Stimulated activated CD4-positive, alpha-beta T cell treated with anti-CD3 and anti-CD28 coated beads, Interleukin-4, amount 100 ng/mL, for 48 hours (primary cell): ENCODE measurements at regions not wholly inside any gene's neighbourhood (a gene's known extent, or its start where the extent isn't known, plus 50 kb on each side); places are given as distances from the start of the nearest gene placed in this dataset.

Experiments used
- DNase-seq, 2 donors: peaks; one replicate each; pipeline ENCODE4 v3.0.0-alpha.2; 2020; ENCODE audit warnings: low read depth in 2 of 2

DNA sequence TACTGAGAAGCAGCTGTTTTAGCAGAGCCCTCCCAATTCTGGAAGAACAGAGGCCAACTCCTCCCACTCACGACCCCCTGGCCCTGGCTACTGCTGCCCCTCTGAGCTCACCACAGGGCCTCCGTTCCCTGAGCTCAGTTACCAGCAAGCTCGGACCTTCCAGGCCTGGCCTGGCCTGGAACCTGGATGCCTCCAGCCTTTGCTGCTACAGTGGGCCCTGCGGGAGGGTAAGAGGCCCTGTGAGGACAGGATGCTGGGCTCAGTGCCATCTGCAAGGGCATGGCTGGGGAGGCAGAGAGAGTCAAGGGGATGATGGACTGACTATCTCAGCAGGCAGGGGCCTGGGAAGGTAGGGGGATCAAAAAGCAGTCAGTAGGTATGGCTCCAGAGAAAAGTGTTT lies 209.9 kb upstream of the NCAM1 start:
- DNase-seq: no peak

DNA sequence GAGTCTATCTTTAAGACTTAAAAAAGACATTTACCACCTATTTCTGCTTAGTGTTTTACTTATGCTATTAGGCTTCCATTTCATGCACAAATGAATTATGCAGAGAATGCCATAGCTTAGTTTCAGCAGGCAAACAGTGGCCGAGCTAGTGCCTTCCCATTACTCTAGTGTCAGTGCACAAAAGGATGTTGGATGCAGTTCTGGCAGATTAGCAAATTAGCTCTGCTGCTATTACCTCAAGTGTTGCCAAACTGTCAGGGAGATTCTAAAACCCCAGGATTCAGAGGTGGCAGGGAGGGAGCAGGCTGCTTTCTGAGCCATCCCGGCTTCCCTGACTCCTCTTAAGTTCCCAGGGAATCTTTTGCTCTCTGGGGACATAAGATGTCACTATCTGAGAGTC lies 209.4 kb upstream of the NCAM1 start:
- no peak for DNase-seq

DNA sequence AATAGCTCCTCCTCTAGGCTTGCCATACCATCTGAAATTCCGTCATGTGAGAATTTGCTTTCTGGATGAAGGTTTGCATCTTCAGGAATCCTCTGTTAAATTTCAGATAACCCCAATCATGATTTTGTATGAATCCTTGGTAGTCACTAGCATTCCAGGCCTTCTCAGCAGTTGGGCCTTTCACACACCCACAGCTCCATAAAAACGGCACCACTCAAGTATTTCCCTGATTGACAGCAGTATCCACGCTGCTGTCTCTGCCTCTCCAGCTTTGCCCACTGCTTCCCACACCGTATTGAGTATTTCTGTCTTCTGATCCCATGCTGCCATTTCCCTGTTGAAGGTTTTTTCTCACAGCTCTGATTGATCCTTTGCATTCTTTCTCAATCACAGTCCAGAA lies 208.7 kb upstream of the NCAM1 start:
- no peak for DNase-seq

DNA sequence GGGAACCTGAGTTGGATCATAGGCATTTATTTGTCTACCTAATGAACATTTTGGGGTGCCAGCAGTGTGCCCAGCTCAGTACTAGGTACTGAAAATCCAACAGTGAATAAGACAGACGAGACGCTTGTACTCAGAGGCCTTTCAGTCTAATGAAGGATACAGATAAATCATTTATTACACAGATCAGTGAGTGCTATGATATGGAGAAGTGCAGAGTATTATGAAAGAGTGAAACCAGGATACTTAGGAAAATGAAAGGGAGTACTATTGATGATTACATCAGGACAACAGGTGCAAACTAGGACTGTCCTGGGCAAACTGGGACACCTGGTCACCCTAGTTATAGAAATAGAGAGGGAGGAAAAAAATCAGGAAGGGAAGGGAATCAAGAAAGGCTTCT lies 207.5 kb upstream of the NCAM1 start:
- no peak for DNase-seq

DNA sequence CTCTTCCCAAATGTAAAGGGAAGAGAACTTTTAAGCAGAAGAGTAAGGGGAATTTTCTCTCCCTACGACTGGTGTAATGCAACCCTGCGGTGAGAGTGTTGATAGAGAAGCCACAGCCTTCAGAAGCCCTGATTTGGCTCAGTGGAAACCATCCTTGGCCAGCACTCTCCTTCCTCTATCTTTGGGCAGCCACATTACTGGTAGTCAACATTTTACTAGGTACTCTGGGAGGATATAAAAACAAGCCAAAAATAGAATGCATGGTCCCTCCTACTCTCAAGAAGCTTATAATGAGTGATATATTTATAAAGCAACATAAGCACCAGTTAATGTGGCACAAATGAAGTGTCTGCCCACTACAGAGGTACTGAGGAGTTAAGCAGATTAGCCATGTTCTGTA lies 201.8 kb upstream of the NCAM1 start:
- no peak for DNase-seq

DNA sequence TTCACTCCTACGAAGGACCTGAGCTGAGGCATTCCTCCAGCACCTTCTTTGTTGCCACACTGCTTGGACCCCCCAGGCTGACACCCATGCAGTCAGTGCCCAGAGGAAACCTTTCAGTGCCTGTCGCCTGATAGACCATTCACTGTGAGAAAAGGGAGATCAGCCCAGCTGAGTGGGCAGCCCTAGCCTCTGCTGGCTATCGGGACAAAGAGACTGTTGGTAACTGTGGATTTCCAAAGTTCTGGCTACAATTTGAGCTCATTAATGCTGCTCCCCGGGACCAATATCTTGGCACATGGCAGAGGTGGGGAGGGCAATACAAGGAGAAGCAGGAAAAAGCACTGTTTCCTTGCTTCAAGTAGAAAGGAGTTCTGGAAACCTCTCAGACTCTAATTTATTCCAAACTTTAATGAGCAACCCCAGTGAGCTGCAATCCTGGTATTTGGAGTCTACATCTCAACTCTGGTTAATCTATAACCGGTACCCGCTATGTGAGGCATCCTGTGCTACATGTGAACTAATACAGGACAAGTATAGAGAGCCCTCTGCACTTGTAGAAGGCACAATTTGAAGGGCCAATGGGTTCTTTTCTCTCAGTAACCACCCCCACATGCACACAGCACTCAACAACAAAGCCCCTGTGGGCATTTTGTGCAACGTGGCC lies 200.7 kb upstream of the NCAM1 start:
- DNase-seq: no peak

DNA sequence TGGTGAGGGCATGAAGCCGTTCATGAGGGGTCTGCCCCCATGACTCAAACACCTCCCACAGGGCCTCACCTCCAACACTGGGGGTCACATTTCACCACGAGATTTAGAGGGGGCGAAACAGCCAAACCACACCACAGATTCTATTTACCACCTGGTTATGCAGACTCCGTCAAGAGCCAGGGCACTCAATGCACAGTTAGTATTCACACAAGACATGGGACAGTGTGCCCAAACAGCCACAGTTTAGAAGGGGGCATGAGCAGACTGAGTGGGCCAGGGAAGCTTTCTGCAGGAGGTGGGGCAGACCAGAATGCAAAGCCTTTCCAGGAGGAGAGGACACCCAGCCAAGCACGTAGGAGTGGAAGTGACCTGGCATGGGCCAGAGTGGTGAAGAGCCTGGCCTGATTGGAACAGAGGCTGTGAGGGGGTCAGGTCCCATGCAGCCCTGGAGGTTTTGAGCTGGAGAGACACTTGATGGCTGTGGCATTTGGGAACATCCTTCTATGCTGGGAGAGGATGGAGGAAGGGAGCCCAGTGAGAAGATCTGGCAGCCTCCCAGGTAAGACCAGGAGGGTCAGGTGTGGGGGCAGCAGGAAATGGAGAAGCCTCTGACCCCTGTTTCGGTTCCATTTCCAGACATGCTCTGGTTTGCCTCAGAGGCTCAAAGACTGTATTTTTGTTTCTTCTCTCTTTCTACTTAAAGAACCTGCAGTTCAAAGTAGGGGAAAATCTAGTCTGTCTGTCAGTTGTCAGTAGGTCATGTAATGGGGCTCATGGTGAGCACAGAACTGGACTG lies 199.1 kb upstream of the NCAM1 start:
- no peak for DNase-seq

DNA sequence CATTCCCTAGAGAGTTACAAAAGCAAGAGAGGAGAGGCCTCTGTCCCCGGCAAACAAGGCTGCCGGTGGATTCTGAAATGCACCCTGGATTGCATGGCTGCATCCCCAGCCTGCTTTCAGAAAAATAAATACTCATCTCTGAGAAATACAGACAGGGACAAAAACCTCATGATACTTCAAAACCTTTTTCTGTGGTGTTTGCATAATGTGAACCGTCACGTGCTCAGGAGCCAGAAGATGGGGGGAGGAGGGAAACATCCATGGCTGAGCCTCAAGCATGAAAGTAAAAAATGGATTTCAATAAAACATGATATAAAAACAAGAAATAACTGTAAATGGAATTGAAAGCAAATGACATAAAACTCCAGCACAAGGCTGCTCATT lies 198.5 kb upstream of the NCAM1 start:
- DNase-seq: no peak

DNA sequence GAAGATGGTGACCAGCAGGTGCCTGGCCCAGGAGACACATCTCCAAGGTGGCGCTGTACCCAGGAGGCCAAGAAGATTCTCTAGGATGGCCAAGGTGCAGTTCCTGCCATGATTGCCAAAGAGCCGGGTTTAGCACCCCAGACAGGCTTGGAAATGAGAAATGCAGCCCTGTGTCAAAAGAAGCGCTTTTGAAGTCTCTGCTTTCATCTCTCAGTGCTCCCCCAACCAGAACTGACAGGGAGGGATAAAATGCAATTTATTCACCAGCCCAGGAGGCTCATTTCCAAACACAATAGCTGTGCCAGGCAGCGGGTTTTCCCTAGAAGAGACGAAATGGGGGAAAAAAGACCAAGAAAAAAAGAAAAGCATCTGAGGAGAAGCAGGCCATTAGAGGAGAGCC lies 195.9 kb upstream of the NCAM1 start:
- DNase-seq: no peak

DNA sequence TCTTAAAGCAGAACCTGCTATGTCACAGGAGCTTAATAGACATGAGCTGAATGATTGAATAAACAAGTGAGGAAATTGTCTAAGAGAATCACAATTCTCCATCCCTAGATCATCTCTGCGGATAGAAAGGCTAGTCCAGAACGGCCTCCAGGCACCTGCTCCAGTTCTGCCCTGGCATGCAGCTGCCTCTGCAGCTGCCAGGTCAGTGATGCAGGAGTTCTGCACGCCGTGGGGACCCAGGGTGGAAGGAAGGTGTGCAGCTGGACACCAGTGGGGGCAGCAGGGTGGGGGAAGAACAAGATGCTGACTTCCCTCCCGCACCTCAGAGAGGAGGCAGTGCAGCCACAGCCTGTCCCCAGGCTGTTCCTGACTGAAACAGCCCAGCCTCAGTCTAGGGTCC lies 192.1 kb upstream of the NCAM1 start:
- DNase-seq: no peak

DNA sequence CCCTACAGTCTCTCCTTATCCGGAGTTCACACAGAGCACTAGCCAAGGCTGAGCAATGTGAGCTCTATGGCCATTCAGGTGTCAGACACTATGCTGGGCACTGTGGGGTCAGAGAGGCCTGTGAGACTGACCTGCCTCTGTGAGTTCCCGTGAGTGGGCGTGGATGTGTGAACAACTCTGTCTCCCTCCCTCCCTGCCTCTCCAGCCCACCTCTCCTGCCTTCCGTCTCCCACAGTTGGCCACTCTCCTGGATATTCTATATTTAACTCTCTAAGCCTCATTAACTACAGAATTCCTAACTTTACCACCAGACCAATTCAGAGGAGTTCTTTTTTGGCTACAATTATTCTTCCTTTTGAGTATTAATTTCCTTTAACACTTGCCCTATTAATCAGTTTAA lies 191.6 kb upstream of the NCAM1 start:
- DNase-seq: no peak

DNA sequence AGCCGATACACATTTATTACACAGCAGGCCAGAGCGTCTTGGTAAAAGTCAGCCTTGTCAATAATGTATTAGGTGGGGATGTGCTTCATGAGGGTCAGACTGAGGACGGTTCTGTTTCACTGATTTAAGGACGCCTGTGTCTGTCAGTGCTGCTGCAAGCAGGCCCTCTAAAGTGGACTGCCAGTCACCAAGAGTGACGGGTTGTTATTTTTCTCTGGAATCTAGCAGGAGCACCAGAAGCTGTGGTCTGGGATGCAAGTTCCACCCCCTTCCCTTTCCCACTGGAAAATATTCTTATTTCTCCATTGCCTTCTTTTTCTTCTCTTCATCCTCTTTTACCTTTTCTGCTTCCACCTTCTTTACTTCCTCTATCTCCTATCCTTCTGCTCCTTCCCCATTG lies 191.2 kb upstream of the NCAM1 start:
- DNase-seq: no peak

DNA sequence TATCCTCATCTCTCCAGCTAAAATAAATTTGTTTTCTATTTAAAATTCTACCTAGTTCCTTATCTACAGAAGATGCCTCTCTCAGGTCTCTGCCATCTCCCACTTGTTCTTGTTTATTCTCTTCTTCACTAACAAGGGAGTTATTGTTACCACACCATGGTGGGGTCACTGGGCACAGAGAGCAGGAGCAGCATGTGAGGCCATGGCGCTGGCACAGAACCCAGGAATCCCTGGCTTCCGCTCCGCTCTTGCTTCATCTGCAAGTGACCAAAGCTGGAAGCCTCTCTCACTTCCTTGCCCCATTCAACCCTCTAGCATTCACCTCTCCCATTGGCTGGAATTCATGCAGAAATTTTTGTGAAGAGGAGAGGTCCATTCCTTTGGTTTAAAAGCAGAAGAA lies 190.7 kb upstream of the NCAM1 start:
- no peak for DNase-seq

DNA sequence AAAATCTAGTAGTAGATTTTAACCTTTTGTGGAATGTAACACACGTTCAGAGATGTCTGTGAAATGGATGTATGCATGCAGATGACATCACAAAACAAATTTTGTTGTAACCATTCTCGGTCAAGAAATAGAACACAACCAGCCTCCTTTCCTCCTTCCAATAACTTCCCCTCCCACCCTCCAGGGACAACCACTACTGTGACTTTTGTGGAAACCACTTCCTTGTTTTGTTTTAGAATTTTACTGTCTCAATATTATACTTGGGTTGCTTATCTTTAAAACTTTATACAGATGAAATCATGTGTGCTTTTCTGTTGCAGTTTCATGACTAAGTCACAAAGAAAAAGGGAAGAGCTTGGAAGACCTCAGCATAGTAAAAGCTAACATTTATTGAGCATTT lies 189.4 kb upstream of the NCAM1 start:
- DNase-seq: no peak

DNA sequence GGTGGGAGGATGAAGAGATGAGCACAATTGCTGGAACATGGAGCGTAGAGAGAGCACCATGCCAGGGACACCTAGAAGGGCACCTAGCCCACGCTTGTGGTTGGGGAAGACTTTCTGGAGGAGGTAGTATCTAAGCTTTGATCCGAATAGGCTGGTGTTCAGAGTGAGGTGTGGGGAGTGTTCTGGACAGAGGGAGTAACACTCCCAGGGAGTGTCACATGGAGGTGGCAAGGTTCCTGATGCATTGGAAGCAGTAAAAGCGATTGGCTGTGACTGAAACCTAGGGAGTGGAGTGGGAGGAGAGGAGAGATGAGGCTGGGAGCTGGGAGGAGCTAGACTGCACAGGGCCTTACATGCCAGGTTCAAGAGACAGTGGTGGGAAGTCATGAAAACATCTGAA lies 188.0 kb upstream of the NCAM1 start:
- no peak for DNase-seq

DNA sequence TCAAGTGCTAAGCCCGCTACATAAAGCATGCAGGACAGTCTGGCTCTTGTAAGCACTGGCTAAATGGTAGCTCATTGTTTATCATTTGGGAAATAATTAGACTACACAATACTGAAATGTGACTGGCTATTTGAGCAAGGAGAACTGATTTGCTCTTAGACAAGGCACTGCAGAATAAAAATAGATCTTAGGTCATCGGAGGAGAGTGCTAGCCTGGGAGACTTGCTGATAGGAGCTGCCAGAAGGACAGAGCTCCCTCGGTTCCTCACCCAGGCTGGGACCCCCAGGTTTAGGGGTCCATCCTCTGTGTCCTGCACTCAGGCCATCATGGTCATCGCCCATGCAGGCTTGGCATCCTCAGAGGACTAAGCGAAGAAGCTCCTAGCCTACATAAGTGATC lies 184.4 kb upstream of the NCAM1 start:
- DNase-seq: no peak

DNA sequence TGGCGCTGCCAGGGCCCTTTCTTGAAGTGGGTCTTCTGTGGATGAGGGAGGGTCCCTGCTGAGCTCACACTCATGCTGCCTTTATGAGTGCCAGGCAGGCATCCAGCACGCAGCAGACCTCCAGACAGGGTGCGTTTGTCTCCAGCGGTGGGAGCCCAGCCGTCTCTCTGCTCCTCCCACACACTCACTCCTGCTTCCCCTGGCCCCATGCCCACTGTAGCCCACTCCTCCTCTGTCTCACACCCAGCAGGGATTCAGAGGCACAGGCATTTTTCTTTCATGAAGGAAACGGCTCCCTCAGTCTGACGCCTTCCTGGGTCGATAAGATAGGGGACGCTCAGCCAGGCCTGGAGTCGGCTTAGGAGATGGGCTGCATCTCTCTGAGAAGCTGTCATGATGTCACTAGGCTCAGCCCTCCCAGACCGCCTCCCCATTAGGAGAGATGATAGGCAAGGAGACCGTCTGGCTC lies 183.9 kb upstream of the NCAM1 start:
- no peak for DNase-seq

DNA sequence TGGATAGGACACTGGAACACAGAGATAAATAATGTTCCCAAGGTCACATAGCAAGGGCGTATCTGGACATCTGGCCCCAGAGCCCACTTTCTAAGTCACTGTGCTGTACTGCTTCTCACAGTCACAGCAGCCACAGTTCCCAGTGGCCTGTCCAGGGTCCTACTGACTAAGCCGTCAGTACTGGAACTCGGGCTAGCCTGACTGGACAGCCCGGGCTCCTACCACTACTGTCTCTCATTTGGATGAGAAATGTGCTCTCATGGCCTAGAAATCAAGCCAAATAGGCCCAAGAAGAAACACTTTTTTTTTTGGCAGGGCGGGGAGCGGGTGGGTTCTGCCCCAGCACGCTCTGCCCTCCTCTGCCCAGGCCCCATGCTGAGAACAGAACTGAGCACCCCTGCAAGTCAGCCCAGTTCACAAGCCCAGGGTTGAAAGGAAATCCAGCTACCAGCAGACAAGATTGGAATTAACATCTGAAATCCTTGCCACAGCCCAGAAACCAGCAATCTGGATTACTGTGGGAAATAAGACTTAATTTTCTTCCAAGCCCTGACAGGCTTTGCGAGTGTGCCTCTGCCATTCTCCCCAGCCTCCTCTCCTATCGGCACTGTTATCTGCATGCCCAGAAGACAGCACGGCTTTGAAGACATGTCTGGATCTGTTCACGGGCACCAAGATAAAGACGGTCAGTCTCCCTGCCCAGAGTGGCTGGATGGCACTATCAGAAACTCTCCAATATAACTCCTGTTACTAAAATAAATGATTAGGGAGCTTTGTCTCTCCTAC lies 182.9 kb upstream of the NCAM1 start:
- no peak for DNase-seq

DNA sequence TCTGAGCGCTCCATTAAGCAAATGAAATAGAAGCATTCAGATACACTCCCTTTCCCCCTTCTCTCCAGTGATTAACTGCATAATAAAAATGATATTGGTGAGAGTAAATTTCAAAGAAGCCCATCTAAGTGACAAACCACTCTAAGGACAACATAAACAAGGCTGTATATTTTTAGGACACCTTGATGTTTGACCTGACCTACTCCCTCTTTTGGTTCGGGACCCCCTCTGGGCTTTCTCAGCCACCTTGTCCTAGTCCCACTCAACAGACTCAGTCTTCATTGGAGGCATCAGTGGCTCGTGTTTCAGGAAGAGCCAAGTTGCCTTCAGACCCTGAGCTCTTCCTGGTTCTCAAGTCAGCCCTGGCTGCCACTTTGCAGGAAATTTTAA lies 182.3 kb upstream of the NCAM1 start:
- no peak for DNase-seq

DNA sequence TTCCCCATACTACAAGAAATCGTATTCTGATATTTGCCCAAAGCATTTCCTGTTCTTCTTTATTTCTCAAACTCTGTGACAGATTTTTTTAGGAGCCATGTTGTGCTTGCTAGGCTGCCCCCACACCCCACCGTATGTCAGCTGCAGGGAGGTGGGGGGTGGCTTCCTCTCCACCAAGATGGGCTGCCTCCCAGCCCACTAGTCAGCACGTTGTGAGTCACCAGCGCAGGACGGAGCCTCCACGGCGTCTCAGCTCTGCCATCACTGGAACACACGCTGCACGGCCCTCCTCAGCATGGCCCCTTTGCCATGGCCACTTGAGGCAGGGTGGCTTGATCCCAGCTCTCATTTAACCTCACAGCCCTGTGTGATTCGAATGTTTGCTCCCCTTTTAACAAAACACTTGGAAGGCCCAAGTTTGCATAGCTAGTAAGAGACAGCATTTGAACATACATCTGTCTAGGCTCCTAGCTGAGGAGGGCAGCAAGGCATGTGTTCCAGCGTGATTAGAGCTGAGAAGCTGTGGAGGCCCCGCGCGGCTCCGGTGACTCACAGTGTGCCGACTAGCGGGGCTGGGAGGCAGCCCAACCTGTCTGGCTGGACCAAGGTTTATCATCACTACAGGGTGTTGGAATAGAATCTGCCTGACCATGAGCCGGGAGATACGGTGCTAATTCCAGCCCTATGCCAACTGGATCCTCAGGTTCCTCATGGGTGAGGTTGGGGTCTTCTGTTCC lies 180.7 kb upstream of the NCAM1 start:
- DNase-seq: no peak

DNA sequence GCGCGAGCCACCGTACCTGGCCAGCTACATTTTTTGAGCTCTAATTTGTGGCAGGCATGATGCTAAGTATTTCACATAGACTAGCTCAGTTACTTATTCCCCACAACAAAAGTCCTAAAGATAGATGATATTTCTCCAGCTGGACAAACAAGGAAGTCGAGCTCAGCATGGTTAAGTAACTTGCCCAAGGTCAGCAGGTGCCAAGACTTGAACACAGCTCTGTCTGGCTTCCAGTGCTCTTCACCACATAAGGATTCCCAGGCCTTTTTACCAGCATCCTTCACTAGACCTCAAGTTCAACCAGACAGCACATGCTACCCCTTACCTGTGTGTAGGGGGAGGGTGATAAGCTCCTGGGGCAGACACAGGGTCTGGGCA lies 177.3 kb upstream of the NCAM1 start:
- DNase-seq: no peak
